ENCODE measurements at regions not wholly inside any gene's neighbourhood (a gene's known extent, or its start where the extent isn't known, plus 50 kb on each side); places are given as distances from the start of the nearest gene placed in this dataset.
A peak's percentile ranks its signal among the peaks of the same experiment; 100 is the strongest.
"Not testable (repeated sequence)": the region's sequence is repeated elsewhere in the genome, so short reads cannot be mapped to it uniquely, and the experiment has no call there.

DNA sequence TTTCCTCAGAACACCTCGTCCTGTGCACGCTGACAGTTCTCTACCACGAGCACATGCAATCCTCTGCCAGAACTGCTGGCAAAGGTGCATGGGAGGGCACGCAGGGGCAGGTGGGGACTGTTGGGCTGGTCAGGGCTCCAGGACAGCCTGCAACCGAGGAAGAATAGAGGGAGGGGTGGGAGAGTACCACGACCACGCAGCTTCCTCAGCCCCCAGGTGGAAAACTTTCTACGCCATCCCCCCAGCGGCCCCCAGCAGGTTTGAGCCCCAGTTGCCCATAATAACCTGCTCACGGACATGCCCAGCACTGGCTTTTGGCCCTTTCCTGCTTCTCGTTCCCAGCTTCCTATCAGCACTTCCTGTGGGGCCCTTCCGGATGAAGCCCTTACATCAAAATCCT is 199.3 kb downstream of the C16orf95 start:
- Mint-ChIP-seq H3K27me3 (peaks cover 16 to 32% (median 31%) of the 10 kb centered on the region in 3 donors), H3K9me3 (no peaks in the 10 kb centered on the region)

DNA sequence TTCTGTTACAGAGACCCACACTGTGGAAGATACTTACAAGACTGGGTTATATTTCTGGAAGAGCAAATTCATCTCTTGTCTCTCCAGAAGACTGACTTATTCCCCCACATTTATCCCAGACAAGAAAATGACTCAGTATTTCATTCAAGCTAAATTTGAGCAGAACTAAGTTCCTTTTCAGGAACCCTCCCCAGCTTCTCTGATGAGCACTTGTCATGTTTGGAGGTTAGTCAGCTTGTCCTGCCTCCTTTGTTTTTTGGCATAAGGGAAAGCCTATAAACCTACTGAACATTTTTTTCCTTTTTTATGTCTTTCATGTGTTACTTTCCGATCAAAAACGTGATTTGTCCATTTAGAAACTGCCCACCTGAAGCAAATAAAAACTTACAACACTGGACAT is 198.0 kb downstream of the C16orf95 start:
- Mint-ChIP-seq H3K36me3 (no peaks in the 10 kb centered on the region), H3K4me3 (no peak overlapping the region), H3K27ac (no peak overlapping the region), H3K27me3 (peaks cover 14 to 31% (median 31%) of the 10 kb centered on the region in 3 donors), H3K4me1 (no peaks in the 10 kb centered on the region), H3K9me3 (peaks cover 0 to 2% (median 0%) of the 10 kb centered on the region in 7 donors)
- DNase-seq (no peak), ATAC-seq (ENCODE audit: low read depth in 2 of 2) (no peak)

More for the DNA sequence above, 199.3 kb downstream of the C16orf95 start:
- ATAC-seq (ENCODE audit: low read depth in 2 of 2) (no peak), DNase-seq (no peak)
- Mint-ChIP-seq H3K27ac (peak overlapping the region in 1 of 6 donors; percentile 78), H3K4me3 (no peak overlapping the region), H3K4me1 (no peaks in the 10 kb centered on the region), H3K36me3 (no peaks in the 10 kb centered on the region)

- DNase-seq (no peak), ATAC-seq (ENCODE audit: low read depth in 2 of 2) (no peak)
- Mint-ChIP-seq H3K36me3 (no peaks in the 10 kb centered on the region), H3K4me3 (no peak overlapping the region), H3K9me3 (peaks cover 0 to 2% (median 0%) of the 10 kb centered on the region in 7 donors), H3K27ac (no peak overlapping the region), H3K4me1 (no peaks in the 10 kb centered on the region), H3K27me3 (peaks cover 12 to 31% (median 31%) of the 10 kb centered on the region in 3 donors)
Observed at GRCh38 chr16:87119748-87120147, 197.4 kb downstream of the C16orf95 start.

GRCh38 chr16:87121816-87122215 is 195.4 kb downstream of the C16orf95 start:
- Mint-ChIP-seq H3K9me3 (peaks cover 0 to 2% (median 0%) of the 10 kb centered on the region in 7 donors), H3K4me3 (no peak overlapping the region)

GRCh38 chr16:87123356-87124001 is 193.7 kb downstream of the C16orf95 start:
- no peak for DNase-seq
- Mint-ChIP-seq H3K36me3 (no peaks in the 10 kb centered on the region), H3K4me1 (no peaks in the 10 kb centered on the region), H3K27ac (no peak overlapping the region), H3K9me3 (peaks cover 0 to 2% (median 0%) of the 10 kb centered on the region in 7 donors), H3K4me3 (no peak overlapping the region), H3K27me3 (peaks cover 12 to 24% (median 23%) of the 10 kb centered on the region in 3 donors)
- no peak for ATAC-seq (ENCODE audit: low read depth in 2 of 2)

More at GRCh38 chr16:87121816-87122215, 195.4 kb downstream of the C16orf95 start:
- no peak for ATAC-seq (ENCODE audit: low read depth in 2 of 2)
- H3K27ac Mint-ChIP-seq, result no peak overlapping the region
- H3K36me3 Mint-ChIP-seq, result no peaks in the 10 kb centered on the region
- no peaks in the 10 kb centered on the region for H3K4me1 Mint-ChIP-seq
- DNase-seq, result no peak
- H3K27me3 Mint-ChIP-seq, result peaks cover 12 to 31% (median 31%) of the 10 kb centered on the region in 3 donors

GRCh38 chr16:87124405-87124804 is 192.8 kb downstream of the C16orf95 start:
- H3K4me1 Mint-ChIP-seq; H3K27ac Mint-ChIP-seq; DNase-seq; ATAC-seq (ENCODE audit: low read depth in 2 of 2); H3K4me3 Mint-ChIP-seq; H3K9me3 Mint-ChIP-seq; H3K36me3 Mint-ChIP-seq: not testable (repeated sequence)
- peaks cover 8 to 21% (median 18%) of the 10 kb centered on the region in 3 donors for H3K27me3 Mint-ChIP-seq

DNA sequence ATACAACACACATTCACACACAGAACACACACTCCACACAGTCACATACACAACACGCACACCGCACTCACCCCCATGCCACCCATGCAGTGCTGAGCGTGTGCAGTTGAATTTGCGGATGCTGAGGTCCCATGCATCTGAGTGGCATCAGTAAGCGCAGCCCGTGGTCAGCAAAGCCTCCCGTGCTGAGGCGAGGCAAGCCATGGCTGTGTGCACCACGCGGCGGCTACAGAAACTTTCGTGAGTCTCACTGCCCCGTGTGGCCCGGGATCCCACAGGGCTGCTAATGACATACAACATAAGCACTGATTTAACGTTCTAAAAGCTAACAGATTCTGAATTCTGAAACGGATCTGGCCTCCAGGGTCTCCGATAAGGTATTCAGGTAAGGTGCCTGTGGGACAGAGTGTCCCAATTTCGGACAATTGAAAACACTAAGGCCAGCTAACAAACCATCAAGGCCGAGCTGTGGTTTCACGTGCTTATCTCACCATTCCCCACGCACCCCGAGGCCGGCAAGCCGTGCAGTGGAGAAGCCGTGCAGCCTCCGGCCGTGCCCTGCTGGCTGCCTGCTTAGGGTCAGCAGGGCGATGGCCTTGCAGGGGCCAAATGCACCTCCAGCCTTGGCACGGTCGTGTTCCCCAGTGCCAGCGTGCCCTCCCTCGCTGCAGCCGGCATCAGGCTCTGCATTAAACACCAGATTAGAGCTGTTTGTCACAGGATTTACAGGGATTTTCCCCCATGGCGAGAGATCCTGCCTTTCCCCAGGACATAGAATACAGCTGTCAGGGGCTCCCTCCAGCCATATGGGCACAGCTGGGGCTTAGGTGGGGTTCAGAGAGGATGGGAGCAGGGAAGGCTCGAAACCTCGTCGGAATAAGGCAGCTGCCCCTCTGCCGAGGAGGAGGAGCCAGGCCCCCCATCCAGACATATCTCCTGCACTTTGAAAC is 191.7 kb downstream of the C16orf95 start:
- ATAC-seq (ENCODE audit: low read depth in 2 of 2), result no peak
- peaks cover 2 to 8% (median 5%) of the 10 kb centered on the region in 7 donors for H3K9me3 Mint-ChIP-seq
- no peak overlapping the region for H3K27ac Mint-ChIP-seq

DNA sequence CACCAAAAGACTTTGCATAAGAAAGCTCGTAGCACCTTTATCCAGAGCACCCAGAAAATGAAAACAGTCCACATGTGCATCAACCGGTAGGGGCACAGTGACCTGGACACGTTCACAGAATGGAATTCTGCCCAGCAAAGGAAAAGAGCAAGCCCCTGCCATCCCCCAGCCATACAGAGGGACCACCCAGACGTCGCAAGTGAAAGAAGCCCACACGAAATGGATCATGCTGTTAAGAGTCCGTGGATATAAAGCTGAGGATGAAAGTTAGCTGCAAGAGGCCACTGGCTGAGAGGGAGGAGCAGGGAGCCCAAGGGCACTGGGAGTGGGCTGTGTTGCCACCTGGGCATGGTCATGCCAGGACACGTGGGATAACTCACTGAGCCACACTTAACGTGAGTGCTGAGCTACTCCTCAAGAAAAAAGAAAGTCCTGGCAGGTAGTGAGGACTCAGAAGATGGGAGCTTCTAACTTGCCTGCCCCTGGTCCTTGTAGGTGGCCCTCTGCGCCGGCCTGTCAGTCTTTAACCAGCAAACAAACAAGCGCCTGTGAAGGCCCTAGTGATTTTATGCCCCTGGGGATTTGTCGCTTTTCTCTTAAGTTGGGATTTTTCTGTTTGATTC is 190.7 kb downstream of the C16orf95 start:
- peaks cover 2 to 8% (median 5%) of the 10 kb centered on the region in 7 donors for H3K9me3 Mint-ChIP-seq
- no peaks in the 10 kb centered on the region for H3K4me1 Mint-ChIP-seq
- DNase-seq, result no peak
- peaks cover 0 to 6% (median 0%) of the 10 kb centered on the region in 3 donors for H3K27me3 Mint-ChIP-seq
- peaks cover 6 to 10% of the 10 kb centered on the region in 2 donors for H3K36me3 Mint-ChIP-seq
- ATAC-seq (ENCODE audit: low read depth in 2 of 2), result no peak
- H3K4me3 Mint-ChIP-seq, result no peak overlapping the region
- no peak overlapping the region for H3K27ac Mint-ChIP-seq

More for the DNA sequence above, 191.7 kb downstream of the C16orf95 start:
- Mint-ChIP-seq H3K36me3 (peaks cover 6 to 10% of the 10 kb centered on the region in 2 donors), H3K4me3 (no peak overlapping the region), H3K27me3 (peaks cover 0 to 12% (median 7%) of the 10 kb centered on the region in 3 donors), H3K4me1 (no peaks in the 10 kb centered on the region)
- no peak for DNase-seq

DNA sequence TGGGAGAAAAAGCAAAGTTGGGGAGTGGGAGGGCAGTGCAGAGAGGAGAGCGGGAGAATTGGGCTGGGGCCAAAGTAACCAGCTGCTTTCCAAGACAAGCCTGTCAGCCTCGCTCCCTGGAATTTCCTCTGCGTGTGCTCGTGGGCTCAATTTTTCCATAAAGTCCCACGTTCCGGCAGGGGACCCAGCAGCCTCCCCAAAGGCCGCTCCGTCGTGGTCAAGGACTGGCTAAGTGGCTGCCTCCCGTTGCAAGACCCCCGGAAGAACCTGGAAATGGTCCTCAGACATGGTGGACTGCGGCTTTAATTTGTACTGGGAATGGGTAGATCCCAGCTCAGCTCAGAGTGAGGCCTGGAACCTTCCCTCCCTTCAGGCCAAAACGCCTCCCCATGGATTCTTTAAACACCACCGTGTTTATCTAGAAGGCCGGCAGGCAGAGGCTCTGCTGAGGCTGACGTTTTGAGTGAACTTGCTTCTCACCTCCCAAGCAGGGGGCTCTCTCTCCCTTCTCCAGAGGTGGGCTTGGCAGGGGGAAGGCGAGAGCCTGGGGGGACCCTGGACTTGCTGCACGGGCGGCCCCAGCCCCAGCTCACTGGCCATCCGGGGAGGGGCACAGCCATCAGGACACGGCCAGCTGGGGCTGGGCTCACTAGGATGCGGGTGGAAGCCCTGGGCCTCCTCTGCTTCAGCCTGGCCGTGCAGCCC is 190.0 kb downstream of the C16orf95 start:
- ATAC-seq (ENCODE audit: low read depth in 2 of 2) (no peak), DNase-seq (no peak)
- Mint-ChIP-seq H3K36me3 (peaks cover 6 to 10% of the 10 kb centered on the region in 2 donors), H3K4me3 (no peak overlapping the region), H3K27ac (no peak overlapping the region), H3K27me3 (peaks cover 0 to 6% (median 0%) of the 10 kb centered on the region in 3 donors), H3K9me3 (peaks cover 2 to 8% (median 5%) of the 10 kb centered on the region in 7 donors), H3K4me1 (no peaks in the 10 kb centered on the region)

- Mint-ChIP-seq H3K27ac (no peak overlapping the region), H3K36me3 (peaks cover 6 to 10% of the 10 kb centered on the region in 2 donors), H3K4me3 (no peak overlapping the region), H3K4me1 (no peaks in the 10 kb centered on the region), H3K9me3 (peaks cover 2 to 8% (median 5%) of the 10 kb centered on the region in 7 donors), H3K27me3 (peaks cover 0 to 6% (median 0%) of the 10 kb centered on the region in 3 donors)
- DNase-seq, result no peak
- ATAC-seq (ENCODE audit: low read depth in 2 of 2), result no peak
Observed at GRCh38 chr16:87127766-87128147, 189.4 kb downstream of the C16orf95 start.

DNA sequence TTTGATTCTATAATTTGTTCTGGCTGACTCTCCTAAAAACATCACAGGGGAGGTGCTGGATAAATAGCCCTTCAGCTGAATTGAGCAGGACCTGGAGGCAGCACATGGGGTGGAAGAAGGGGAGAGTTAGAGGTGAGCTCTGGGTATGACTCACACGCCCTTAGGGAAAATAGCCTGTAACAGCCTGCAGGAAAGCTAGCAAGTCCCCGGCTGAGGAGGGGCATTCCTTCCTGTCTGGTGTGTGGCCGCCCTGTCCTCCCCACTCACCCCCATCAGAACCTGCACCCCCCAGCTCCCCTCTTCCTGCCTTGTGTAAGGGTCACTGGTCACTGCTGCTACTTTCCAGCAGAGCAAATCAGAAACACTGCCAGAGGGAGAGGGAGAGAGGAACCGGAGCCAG is 187.4 kb downstream of the C16orf95 start:
- peaks cover 0 to 6% (median 0%) of the 10 kb centered on the region in 3 donors for H3K27me3 Mint-ChIP-seq

DNA sequence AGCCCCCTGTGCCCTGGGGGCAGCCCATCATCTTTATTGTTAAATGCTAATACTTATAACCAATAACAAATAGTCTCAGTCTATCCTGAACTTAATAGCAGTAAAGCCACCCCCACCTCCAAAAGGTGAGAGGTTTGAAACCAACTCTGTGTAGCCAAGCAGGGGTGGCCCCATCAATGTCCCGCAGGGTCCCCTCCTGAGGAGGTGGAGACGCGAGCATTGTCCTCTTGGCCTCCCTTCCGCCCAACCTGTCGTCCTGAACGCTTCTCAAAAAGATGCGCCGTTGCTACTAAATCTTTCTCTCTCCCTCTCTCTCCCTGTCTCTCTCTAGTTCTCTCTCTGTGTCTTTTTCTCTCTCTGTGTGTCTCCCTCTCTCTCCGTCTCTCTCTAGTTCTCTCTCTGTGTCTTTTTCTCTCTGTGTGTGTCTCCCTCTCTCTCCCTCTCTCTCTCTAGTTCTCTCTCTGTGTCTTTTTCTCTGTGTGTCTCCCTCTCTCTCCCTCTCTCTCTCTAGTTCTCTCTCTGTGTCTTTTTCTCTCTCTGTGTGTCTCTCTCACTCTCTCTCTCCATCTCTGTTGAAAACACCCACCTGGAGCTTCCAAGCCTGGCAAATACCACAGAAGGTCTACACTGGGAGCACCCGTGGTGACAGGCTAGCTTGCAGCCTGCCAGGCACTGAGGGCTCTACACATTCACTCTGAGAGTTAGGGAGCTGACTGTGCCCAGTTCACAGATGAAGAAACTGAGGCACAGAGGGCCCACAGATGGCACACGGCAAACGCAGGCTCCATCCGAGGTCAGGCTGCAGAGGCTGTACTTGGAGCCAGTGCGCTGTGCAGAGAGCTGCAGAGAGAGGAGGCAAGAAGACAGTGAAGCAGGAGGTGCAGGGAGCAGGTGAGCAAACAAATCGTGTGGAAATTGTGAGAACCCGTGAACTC is 185.9 kb downstream of the C16orf95 start:
- H3K4me3 Mint-ChIP-seq, result no peak overlapping the region
- no peaks in the 10 kb centered on the region for H3K4me1 Mint-ChIP-seq
- ATAC-seq (ENCODE audit: low read depth in 2 of 2) (no peak), DNase-seq (no peak)
- H3K9me3 Mint-ChIP-seq, result peaks cover 0 to 9% (median 7%) of the 10 kb centered on the region in 7 donors
- peaks cover 0 to 6% (median 4%) of the 10 kb centered on the region in 3 donors for H3K27me3 Mint-ChIP-seq
- peaks cover 6 to 10% of the 10 kb centered on the region in 2 donors for H3K36me3 Mint-ChIP-seq
- peak overlapping the region in 1 of 6 donors; percentile 9 for H3K27ac Mint-ChIP-seq

More for the DNA sequence above, 187.4 kb downstream of the C16orf95 start:
- peak overlapping the region in 1 of 6 donors; percentile 39 for H3K27ac Mint-ChIP-seq
- peaks cover 6 to 10% of the 10 kb centered on the region in 2 donors for H3K36me3 Mint-ChIP-seq
- no peak overlapping the region for H3K4me3 Mint-ChIP-seq
- ATAC-seq (ENCODE audit: low read depth in 2 of 2) (no peak), DNase-seq (no peak)
- no peaks in the 10 kb centered on the region for H3K4me1 Mint-ChIP-seq
- H3K9me3 Mint-ChIP-seq, result peaks cover 0 to 8% (median 5%) of the 10 kb centered on the region in 7 donors
